HG02970 (cell line): ENCODE measurements at regions not wholly inside any gene's neighbourhood (a gene's known extent, or its start where the extent isn't known, plus 50 kb on each side); places are given as distances from the start of the nearest gene placed in this dataset.

Experiments used
- ATAC-seq: cut with Tn5 transposase; IDR thresholded peaks from one replicate; pipeline ENCODE4 v1.9.1; 2021; ENCODE audit warnings: mild to moderate bottlenecking, moderate library complexity, moderate number of reproducible peaks; ENCODE audit not compliant: unreplicated experiment, low FRiP score

- ATAC-seq = no peak
Observed at GRCh38 chr9:107737987-107738743, 248.6 kb upstream of the KLF4 start.

DNA sequence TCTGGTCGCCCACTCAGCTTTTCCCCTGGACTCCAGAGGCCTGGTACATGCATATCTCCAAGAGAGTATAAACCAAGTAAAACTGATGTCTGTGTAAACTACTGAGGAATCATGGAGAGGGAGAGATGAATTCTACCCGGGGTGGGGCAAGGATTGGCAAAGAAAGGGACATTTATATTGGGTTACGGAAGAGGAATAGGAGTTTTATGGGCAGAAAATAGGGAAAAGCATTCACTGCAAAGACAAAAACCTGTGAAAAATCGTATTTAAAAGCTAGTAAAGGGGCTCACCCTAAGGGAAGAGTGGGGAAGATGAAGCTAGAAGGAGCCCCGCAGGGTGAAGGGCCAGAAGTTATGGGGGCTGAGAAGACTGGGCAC lies 248.0 kb upstream of the KLF4 start:
- ATAC-seq = no peak

DNA sequence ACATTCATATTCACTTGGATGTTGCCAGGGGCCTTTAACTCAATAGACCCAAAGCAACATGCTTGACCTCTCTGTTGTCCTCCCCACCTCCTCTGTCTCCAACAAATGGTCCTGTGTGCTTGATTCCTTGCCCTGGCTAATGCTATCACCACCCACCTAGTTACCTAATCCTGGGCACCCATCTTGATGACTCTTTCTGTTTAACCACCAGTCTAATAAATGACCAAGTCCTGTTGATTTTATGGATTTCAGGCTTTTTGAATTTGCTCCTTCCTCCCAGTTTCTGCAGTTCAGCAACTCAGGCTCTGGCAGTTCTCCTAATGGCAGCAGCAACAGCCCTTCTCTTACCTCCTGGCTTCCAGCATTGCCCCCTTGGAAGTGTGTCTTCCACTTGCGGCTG lies 246.3 kb upstream of the KLF4 start:
- ATAC-seq = no peak

DNA sequence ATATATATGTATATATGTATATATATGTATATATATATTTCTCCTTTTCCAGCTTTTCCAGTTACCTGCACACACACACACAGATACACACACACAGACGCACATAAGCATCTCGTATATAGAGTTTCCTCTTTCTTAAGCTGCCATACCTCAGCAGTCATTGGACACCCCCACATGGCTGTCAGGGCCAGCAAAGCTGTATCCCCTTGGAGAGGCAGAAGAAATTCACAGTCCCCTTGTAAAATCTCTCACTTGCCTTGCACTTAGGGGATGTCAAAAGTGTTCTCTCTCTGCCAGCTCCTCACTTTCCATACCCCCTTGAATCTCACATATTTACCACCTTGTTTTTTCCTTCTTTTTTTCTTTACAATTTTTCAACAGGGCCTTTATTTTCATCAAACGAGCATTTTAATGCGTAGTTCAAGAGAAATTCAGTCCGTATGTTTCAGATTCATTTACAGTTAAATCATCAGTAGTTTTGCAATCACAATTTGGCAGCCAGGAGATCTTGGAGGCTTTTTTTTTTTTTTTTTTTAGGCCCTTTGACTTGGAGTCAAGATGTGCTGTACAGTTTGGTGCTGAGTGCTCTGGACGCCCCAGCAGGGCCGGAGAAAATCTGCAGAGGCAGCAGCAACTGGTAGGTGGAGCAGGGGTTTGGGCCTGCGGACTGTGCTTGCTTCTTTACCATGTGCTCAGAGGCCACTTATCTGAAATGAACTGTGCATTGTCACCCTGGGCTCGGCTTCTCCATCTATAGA lies 244.9 kb upstream of the KLF4 start:
- no peak for ATAC-seq

DNA sequence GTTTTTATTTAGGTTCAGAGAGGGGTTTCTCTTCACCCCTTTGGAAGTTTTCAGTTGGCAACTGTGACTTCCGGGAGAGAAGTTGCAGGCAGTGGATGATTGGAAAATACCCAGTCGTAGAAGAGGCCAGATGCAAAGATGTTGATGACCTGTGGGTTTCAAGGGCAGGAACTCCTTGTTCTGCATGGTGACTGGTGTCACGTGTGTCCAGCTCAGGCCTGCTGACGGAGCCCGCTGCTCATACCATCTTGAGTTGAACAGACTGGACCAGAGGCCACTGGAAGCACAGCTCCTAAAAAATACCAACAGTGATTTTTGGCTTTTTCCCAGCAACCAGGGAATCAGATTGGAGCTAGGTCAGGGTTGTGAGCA lies 243.9 kb upstream of the KLF4 start:
- ATAC-seq = no peak

DNA sequence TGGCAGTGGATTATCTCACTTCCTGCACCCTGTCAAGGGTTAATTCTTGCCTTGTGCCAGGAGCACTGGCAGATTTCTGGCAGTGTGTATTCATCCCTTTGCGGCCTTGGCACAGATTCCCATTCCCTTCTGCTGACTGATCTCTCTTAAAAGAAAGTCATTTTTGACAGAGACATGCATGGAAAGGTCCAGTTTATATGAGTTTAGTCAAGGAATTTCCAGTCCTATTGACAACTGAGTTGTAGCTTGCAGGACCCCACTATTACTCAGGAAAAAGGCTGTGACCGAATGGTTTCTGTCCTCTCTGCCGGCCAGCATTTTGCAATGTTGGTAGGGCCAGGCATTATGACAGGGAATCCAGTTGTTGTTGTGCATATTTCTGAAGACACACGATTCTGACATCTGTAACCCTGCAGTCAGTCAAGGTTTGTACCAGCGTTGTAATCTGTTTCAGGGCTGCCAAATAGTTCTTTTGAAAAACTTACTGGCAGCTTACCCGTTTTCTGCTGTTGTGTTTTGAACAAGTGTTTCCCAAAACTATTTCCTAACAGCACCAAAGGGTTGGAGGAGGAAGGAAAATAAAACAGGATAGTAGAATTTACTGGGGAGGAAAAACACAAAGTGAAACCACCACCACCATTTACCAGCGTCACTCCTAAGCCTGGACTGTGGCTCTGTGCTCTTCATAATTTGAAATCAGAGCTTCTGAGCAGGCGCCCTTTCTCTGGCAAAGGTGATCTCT lies 243.4 kb upstream of the KLF4 start:
- ATAC-seq = no peak

- no peak for ATAC-seq
Observed at GRCh38 chr9:107731115-107731762, 241.7 kb upstream of the KLF4 start.

DNA sequence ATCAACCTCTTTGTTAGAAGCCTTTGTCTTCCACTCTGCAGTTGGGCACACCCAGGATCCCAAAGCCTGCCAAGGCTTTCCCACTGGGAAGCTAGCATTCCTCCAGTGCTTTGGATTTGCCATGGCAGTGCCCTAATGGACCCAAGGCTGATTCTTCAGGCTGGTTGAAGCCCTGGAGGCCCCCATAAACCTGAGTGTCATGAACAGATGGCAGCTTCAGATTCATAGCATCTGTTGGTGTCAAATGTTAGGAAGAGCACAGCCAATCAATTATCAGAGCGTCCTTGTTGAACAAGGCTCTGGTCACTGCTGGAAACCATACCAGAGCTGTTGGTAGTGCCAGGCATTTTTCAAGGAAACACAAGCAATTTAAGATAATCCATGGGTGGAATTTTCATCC lies 241.1 kb upstream of the KLF4 start:
- ATAC-seq = no peak

DNA sequence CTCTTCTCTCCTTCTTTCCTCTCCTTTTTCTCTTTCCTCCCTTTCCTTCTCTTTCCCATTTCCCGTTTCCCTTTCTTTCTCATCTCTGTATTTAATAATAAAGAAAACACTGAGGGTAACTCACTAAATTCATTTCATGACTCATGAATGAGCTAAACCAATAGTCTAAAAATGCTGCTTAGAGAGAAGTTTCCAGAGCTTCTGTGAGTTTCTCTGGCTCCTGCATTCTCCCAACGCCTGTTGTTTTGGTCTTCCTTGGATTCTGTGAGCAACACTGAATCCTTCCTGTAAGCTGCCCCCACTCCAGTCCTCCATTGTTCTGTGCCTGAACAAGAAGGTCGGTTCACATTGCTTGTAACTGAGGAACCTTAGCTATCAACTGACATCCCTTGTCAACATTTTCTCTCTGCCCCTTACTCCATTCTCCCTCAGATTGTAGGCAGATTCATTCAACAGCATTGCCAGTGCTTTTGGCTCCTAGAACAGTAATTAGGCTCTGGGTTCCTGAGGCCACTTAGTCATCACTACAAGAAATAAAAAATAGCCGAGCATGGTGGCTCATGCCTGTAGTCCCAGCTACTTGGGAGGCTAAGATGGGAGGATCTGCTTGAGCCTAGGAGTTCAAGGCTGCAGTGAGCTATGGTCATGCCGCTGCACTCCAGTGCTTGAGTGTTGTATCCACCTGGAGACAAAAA lies 237.7 kb upstream of the KLF4 start:
- ATAC-seq = no peak

- ATAC-seq = no peak
Observed at GRCh38 chr9:107723015-107723414, 233.4 kb upstream of the KLF4 start.

- no peak for ATAC-seq
Observed at GRCh38 chr9:107721705-107722245, 232.2 kb upstream of the KLF4 start.

DNA sequence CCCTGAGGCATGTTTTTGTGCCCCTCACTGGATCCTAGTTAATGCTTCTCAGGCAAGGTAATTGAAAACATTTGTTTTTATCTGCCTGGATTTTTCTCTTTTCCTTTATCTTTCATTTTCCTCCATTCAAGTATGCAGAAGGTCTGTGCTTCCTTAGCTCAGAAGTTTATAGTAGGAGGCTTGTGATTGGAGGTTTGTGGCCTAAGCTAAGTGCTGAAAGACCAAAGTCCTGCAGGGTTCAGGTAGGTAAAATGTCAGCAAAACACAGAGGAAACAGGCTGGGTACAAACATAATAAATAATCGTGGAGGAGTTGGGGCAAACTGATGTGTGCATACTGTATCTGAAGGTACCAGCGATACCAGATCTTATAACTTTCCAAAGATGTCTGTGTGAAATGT lies 230.9 kb upstream of the KLF4 start:
- ATAC-seq = no peak

- no peak for ATAC-seq
Observed at GRCh38 chr9:107717529-107718314, 228.2 kb upstream of the KLF4 start.

- no peak for ATAC-seq
Observed at GRCh38 chr9:107715740-107716139, 226.2 kb upstream of the KLF4 start.

- no peak for ATAC-seq
Observed at GRCh38 chr9:107713470-107713869, 223.9 kb upstream of the KLF4 start.

- no peak for ATAC-seq
Observed at GRCh38 chr9:107712390-107712789, 222.8 kb upstream of the KLF4 start.

DNA sequence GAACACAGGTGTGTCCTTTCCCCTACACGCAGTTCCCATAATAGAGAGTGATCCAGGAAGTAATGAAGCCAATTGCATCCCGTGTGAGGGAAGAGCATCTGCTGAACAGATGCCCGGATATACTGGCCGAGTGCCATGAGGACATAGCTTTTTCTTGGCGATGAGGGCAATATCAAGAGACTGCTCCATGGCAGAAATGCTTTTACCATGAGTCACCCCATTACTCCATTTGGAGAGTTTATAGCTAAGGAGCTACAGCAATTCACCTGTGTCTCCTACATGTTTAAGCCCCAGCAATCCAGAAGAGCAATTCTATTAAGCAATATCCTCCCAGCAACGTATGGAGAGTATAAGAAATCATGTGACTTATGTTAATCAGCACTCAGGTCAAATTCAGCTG lies 222.0 kb upstream of the KLF4 start:
- ATAC-seq = no peak

- ATAC-seq = no peak
Observed at GRCh38 chr9:107710953-107711352, 221.4 kb upstream of the KLF4 start.

GRCh38 chr9:107710546-107710945 lies 221.0 kb upstream of the KLF4 start:
- ATAC-seq = no peak
